Tibial nerve (tissue), 4 donors: ENCODE measurements at regions not wholly inside any gene's neighbourhood (a gene's known extent, or its start where the extent isn't known, plus 50 kb on each side); places are given as distances from the start of the nearest gene placed in this dataset.

Experiments used
- DNase-seq, 2 donors: peaks; one replicate each; pipeline ENCODE4 v3.0.0-alpha.2; 2019; ENCODE audit warnings: low spot score in 2 of 2
- H3K27ac ChIP-seq, 4 donors: fragments of 200-600 bp; sonication (generic) in 3 of 4; one replicate each; pipeline ENCODE4 v1.5.1; 2017 to 2019; ENCODE audit warnings: mild to moderate bottlenecking in 1 of 4
- H3K27me3 ChIP-seq, 2 donors: fragments of 200-600 bp; sonication (generic) in 1 of 2; one replicate each; pipeline versions ENCODE4 v1.5.1 to v1.6.0; 2017 to 2019
- H3K36me3 ChIP-seq, 3 donors: fragments of 200-600 bp; sonication (generic); one replicate each; pipeline ENCODE4 v1.5.1; 2018 to 2019
- H3K4me1 ChIP-seq, 4 donors: fragments of 200-600 bp; sonication (generic) in 3 of 4; one replicate each; pipeline ENCODE4 v1.5.1; 2017 to 2019
- H3K4me3 ChIP-seq, 4 donors: fragments of 200-600 bp; sonication (generic) in 3 of 4; one replicate each; pipeline ENCODE4 v1.5.1; 2017 to 2019; ENCODE audit warnings: mild to moderate bottlenecking in 1 of 4, moderate library complexity in 1 of 4
- H3K9me3 ChIP-seq, 4 donors: fragments of 200-600 bp; sonication (generic) in 3 of 4; one replicate each; pipeline ENCODE4 v1.5.1; 2017 to 2019
- CTCF ChIP-seq, 5 experiments: fragments of 200-600 bp in 3 of 5; fragments of 450-650 bp in 2 of 5; sonication (generic) in 3 of 5; IDR thresholded peaks; one replicate each; pipeline ENCODE4 v1.5.1; 2016 to 2019; ENCODE audit warnings: antibody characterized with exemption in 5 of 5, mild to moderate bottlenecking in 3 of 5, moderate library complexity in 2 of 5
- EP300 ChIP-seq, 2 donors: sonication (generic); formaldehyde crosslinking; IDR thresholded peaks; one replicate each; pipeline ENCODE4 v1.6.1; 2017; ENCODE audit warnings: antibody characterized with exemption in 2 of 2, mild to moderate bottlenecking in 1 of 2
- POLR2A ChIP-seq, 2 donors: fragments of 450-650 bp; IDR thresholded peaks; one replicate each; pipeline ENCODE4 v1.6.1; 2017; ENCODE audit warnings: antibody characterized with exemption in 2 of 2, mild to moderate bottlenecking in 2 of 2, moderate library complexity in 2 of 2
- WGBS, 2 donors: methylation state at CpG; one replicate each; pipeline ENCODE4 v1.1.5; 2018; 5-methylcytosine and 5-hydroxymethylcytosine counted together

DNA sequence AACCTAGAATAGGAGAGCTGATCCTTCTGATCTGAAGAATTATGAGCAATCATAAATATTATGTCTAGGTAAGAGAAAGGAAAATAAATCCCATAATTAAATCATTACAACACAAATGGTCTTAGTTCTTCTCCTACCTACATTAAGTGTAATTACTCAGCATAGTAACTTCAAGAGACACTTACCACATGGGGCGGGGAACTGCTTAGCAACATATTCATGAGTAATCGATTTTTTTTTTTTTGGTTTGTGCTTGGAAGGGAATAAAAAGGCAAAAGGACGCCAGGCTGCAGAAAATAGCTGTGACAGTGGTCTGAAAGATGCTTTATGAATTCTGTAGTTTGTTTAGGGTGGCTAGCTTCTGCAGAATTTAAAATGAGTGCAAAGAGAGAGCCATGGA is 103.3 kb upstream of the HTR2A start:
- WGBS, 2 donors: 60 to 70% methylated on average over 3 of the region's 3 CpGs
- no peaks in the 10 kb centered on the region for H3K9me3 ChIP-seq
- H3K36me3 ChIP-seq: no peaks in the 10 kb centered on the region
- H3K4me3 ChIP-seq: no peak overlapping the region
- no peak for DNase-seq
- no peaks in the 10 kb centered on the region for H3K27me3 ChIP-seq
- H3K27ac ChIP-seq: no peak overlapping the region
- no peaks in the 10 kb centered on the region for H3K4me1 ChIP-seq
- TF ChIP-seq EP300 (IDR thresholded peaks at IDR 0.05): no peak
- no peak for TF ChIP-seq POLR2A (IDR thresholded peaks at IDR 0.05)
- no peak for TF ChIP-seq CTCF (IDR thresholded peaks at IDR 0.05)

GRCh38 chr13:46996316-46997030 is 99.6 kb upstream of the HTR2A start:
- DNase-seq: no peak
- Histone ChIP-seq H3K27ac (no peak overlapping the region), H3K4me3 (no peak overlapping the region), H3K27me3 (no peaks in the 10 kb centered on the region), H3K9me3 (no peaks in the 10 kb centered on the region), H3K4me1 (no peaks in the 10 kb centered on the region), H3K36me3 (no peaks in the 10 kb centered on the region)
- 88% methylated on average over 4 of the region's 4 CpGs for WGBS, 2 donors
- TF ChIP-seq CTCF (IDR thresholded peaks at IDR 0.05): no peak
- TF ChIP-seq POLR2A (IDR thresholded peaks at IDR 0.05): no peak
- no peak for TF ChIP-seq EP300 (IDR thresholded peaks at IDR 0.05)

DNA sequence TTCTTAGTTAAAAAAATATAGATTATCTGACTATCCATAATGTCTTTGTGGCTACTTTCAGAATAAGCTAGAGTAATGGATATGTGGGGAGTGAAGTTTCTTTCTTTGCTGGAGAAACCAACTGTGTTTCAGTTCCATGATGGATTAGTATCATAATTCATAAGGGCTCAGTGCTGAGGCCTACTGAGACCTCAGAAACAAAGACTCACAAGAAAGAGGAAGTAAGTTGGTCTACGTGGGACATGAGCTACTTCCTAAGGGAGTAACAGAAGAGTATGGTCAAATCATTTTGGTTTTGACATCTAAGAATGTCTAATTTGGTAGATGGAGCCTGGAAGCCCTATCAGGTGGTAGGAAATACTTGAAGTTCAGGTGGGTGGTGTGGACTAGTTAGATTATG is 99.0 kb upstream of the HTR2A start:
- no peak overlapping the region for H3K4me3 ChIP-seq
- no peaks in the 10 kb centered on the region for H3K4me1 ChIP-seq
- 53 to 65% methylated on average over 1 of the region's 1 CpG for WGBS, 2 donors
- no peak for DNase-seq
- H3K27me3 ChIP-seq: no peaks in the 10 kb centered on the region
- TF ChIP-seq EP300 (IDR thresholded peaks at IDR 0.05): no peak
- TF ChIP-seq POLR2A (IDR thresholded peaks at IDR 0.05): no peak
- H3K36me3 ChIP-seq: no peaks in the 10 kb centered on the region
- H3K9me3 ChIP-seq: no peaks in the 10 kb centered on the region
- no peak overlapping the region for H3K27ac ChIP-seq

DNA sequence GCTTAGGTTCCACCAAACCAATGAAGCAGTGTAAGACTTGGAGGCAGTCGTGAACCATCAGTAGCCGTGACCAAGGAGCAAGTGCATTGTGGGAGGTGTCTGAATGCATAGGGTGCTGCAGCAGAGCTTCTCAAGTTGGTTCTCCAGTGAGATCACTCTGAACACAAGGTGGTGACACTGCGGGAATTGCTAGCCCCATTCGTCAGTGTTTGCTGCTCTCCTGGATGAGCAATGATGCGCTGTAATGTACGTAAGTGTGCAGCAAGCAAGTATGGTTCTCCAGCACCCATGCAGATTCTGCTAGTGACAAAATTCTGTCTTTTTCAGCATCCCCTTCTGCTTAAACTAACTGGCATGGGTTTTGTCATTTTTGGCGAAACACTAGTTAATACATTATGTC is 97.6 kb upstream of the HTR2A start:
- Histone ChIP-seq H3K27me3 (no peaks in the 10 kb centered on the region), H3K36me3 (no peaks in the 10 kb centered on the region), H3K27ac (no peak overlapping the region), H3K4me1 (no peaks in the 10 kb centered on the region), H3K4me3 (no peak overlapping the region), H3K9me3 (no peaks in the 10 kb centered on the region)
- TF ChIP-seq CTCF (IDR thresholded peaks at IDR 0.05): no peak
- no peak for TF ChIP-seq EP300 (IDR thresholded peaks at IDR 0.05)
- no peak for TF ChIP-seq POLR2A (IDR thresholded peaks at IDR 0.05)
- DNase-seq: no peak
- 91 to 95% methylated on average over 7 of the region's 7 CpGs for WGBS, 2 donors

- Histone ChIP-seq H3K27me3 (no peaks in the 10 kb centered on the region), H3K9me3 (no peaks in the 10 kb centered on the region), H3K27ac (no peak overlapping the region), H3K4me3 (no peak overlapping the region), H3K4me1 (no peaks in the 10 kb centered on the region), H3K36me3 (no peaks in the 10 kb centered on the region)
- 78 to 86% methylated on average over 3 of the region's 3 CpGs for WGBS, 2 donors
- TF ChIP-seq POLR2A (IDR thresholded peaks at IDR 0.05): no peak
- no peak for TF ChIP-seq EP300 (IDR thresholded peaks at IDR 0.05)
- no peak for TF ChIP-seq CTCF (IDR thresholded peaks at IDR 0.05)
- no peak for DNase-seq
These were observed 95.6 kb upstream of the HTR2A start for GRCh38 chr13:46992383-46992952.
